ENCODE measurements at regions not wholly inside any gene's neighbourhood (a gene's known extent, or its start where the extent isn't known, plus 50 kb on each side); places are given as distances from the start of the nearest gene placed in this dataset.

GRCh38 chr2:125070726-125071505 lies 1045.8 kb downstream of the CNTNAP5 start:
- no peak for DNase-seq

GRCh38 chr2:125073440-125073839 lies 1048.4 kb downstream of the CNTNAP5 start:
- DNase-seq: no peak

- DNase-seq: no peak
Observed at GRCh38 chr2:125085904-125086303, 1060.8 kb downstream of the CNTNAP5 start.

- no peak for DNase-seq
Observed at GRCh38 chr2:125086313-125087184, 1061.5 kb downstream of the CNTNAP5 start.

DNA sequence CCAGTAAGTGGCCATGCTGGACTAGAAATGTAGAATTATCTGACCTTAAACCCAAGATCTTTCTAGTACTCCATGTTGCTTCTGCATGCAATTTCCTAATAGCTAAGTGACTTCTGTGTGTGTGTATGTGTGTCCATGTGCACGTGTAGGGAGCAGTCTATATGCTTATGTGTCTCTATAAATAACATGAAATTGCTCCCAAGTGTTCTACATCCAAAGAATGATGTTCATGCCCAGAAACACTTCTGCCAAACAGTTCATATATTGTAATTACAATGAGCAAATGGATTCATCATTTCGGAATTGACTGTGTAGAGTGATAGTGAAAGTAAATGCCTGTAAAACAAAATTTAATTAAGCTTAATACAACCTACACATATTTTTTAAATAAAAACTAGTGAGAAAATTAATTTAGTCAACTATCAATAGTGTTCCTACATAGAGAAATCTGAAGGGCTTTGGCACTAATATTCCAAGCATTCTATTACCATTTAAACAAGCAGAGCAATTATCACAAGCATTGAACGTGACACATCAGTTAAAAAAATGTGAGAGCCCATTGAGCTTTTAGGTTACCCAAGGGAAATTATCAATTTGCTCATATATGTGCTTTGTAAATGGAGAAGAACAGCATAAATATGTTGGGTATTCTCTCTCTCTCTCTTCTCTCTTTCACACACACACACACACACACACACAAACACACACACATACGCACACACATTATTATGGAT lies 1067.4 kb downstream of the CNTNAP5 start:
- DNase-seq: no peak

DNA sequence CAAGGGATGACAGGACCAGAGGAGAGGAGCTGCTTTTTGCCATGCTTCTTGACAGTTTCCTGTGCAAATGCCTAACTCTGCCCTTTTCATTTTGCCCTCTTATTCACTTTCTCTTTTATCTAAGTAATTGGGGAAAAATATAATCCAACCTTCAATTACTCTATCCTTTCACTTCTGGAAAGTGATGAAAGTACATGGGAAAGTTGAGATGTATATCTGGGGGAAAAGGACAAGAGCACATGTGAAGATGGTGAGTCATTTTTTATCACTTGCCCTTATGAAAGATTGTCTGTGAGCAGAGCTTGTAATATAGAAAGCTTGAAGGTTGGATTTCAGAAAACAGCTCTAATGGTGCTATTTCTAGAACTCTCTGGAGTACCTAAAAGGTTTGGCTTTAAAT lies 1070.7 kb downstream of the CNTNAP5 start:
- no peak for DNase-seq

GRCh38 chr2:125106710-125107109 lies 1081.6 kb downstream of the CNTNAP5 start:
- no peak for DNase-seq

GRCh38 chr2:125107446-125107845 lies 1082.4 kb downstream of the CNTNAP5 start:
- no peak for DNase-seq

- DNase-seq: no peak
Observed at GRCh38 chr2:125108251-125108650, 1083.2 kb downstream of the CNTNAP5 start.

- no peak for DNase-seq
Observed at GRCh38 chr2:125125902-125126301, 1100.8 kb downstream of the CNTNAP5 start.

DNA sequence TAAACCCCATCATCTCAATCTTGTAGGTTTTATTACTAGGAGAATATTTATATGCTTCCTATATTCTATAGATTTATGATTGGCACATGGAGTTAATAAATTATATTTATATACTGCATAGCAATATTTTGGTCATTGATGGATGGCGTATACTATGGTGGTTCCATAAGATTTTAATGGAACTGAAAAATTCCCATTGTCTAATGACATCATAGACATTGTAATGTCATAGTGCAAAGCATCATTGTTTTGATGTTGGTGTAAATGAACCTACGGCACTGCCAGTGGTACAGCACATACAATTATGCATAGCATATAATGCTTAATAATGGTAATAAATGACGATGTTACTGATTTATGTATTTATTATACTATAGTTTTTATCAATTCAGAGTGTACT lies 1135.9 kb downstream of the CNTNAP5 start:
- no peak for DNase-seq

DNA sequence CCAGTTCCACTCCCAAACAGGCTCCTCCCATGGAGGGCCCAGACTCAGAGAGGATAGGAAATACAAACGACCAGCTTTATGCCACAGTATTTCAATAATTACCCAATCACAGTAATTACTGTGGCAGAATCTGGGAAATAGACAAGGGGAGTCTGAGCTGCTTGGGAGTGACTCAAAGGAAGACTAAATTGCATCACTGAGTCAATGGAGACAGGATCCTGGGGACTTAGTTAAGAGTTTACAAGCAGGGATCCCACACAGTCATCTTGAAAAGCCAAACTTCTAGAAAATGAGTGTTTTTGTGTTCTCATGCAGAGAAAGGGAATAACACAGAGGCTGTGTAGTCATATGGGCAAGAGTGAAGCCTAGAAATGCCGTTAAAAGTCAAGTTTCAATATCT lies 1142.1 kb downstream of the CNTNAP5 start:
- no peak for DNase-seq

- no peak for DNase-seq
Observed at GRCh38 chr2:125167820-125168219, 1142.7 kb downstream of the CNTNAP5 start.

DNA sequence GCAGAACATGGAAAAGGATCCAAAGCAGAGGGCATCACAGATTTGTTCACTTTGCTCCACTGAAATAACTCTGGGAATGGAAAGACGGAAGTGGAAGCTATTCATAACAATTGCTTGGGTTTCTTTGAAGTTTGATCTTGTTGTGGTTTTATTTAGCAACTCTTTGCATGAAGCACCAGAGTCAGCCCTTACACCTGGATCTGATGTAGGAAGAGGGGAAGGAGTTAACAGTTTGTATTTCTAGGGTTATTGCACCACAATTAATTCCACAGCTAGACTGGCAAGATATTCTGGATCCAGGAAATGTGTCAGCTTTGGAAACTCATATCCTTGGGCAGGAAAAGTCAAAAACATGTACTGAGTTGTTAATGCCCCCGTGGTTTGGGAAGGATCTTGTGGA lies 1143.4 kb downstream of the CNTNAP5 start:
- no peak for DNase-seq

GRCh38 chr2:125169022-125169763 lies 1144.1 kb downstream of the CNTNAP5 start:
- no peak for DNase-seq

- DNase-seq: no peak
Observed at GRCh38 chr2:125169764-125170146, 1144.7 kb downstream of the CNTNAP5 start.

- no peak for DNase-seq
Observed at GRCh38 chr2:125172181-125172580, 1147.1 kb downstream of the CNTNAP5 start.

GRCh38 chr2:125175415-125175814 lies 1150.3 kb downstream of the CNTNAP5 start:
- no peak for DNase-seq

DNA sequence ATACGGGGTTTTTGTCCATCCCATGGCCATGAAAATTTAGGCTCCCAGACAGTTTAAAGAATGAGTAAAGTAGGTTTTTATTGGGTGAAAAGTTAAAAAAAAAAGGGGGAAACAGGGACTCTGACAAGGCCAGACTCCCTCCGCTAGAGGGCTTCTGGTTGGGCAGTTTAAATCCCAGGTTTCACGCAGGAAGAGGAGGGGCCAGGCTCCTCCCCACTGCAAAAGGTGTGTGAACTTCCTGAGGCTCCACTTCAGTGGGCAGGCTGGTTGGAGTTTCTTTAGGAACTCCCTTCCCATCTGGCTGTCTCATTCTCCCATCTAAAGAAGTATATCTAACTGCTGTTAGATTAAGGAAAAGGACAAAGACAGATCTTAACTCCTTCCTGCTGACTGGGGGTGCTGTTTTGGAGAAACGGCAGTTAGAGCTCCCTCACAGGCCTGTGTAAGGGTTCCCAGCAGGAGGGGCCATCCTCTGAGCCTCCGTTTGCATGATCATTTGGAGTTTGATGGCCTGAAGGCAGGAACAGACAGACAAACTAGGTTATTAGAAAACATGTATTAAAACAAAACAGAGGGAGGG lies 1160.7 kb downstream of the CNTNAP5 start:
- DNase-seq: no peak

DNA sequence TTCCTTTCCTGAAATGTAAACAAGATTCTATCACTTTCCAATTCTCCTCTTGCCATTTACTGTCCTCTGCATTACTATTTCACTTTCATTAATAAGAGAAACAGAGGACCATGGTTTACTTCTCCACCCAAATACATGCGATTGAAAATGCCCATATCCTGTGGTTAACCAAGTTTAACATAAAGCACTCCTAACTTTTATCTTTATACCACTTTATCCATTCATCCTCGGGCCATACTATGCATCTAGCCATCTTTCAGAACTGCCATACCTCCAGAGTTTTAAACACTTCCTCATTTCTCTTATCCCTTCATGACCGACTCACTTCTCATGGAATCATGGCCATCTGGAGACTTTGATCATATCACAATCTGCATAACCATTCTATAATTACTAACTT lies 1182.3 kb downstream of the CNTNAP5 start:
- no peak for DNase-seq

DNA sequence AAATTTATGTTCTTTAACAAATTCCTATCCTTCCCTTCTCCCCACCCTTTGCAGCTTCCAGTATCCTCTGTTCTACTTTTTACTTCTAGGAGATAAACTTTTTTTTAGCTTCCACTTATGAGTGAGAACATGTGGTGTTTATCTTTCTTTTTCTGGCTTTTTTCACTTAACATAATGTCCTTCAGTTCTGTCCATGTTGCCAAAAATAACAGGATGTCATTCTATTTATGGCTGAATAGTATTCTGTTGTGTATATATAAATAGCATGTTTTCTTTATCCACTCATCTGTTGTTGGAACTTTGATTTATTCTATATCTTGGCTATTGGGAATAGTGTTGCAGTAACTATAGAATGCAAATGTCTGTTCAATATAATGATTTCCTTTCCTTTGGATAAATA lies 1191.2 kb downstream of the CNTNAP5 start:
- DNase-seq: no peak

DNA sequence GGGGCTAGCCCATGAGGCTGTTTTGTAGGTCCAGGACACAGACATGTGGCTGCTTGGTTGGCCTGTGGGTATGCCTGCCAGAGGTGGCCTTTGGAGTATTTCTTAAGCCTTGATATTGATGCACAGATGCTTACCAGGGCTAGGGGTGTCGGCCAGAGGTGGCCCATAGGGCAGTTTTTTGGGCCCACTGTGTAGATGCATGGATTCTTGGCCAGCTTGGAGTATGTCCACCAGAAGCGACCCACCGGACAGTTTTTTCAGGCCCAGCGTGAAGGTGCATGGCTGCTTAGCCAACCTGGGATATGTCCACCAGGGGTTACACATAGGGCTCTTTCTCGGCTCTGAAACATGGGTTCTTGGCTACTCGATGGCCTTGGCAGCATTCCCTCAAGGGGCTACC lies 1199.1 kb downstream of the CNTNAP5 start:
- DNase-seq: no peak
